HG03521 (cell line): ENCODE measurements at regions not wholly inside any gene's neighbourhood (a gene's known extent, or its start where the extent isn't known, plus 50 kb on each side); places are given as distances from the start of the nearest gene placed in this dataset.
"Not testable (repeated sequence)": the region's sequence is repeated elsewhere in the genome, so short reads cannot be mapped to it uniquely, and the experiment has no call there.

Experiments used
- ATAC-seq: cut with Tn5 transposase; IDR thresholded peaks from one replicate; pipeline ENCODE4 v1.9.1; 2021; ENCODE audit warnings: mild to moderate bottlenecking, moderate library complexity; ENCODE audit not compliant: unreplicated experiment

GRCh38 chr5:67954351-67954750 lies 261.2 kb upstream of the PIK3R1 start:
- ATAC-seq = no peak

DNA sequence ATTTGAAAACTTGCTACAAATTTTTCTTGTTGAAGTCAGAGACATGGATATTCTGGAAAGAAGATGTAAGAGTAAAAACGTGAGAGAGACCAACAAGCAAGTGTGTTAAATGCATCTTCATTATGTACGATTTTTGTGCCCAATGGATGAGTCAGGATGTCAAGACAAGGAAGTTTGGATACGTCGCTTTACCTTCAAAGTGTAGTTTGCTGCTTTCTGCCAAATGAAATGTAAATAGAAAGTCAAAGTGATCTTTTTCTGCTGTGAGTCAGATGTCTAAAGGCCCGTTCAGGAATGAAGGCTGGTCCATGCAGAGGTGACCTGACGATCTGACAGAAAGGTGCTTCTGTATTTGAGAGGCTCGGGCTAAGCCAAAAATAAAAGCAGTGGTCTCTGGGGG lies 273.1 kb upstream of the PIK3R1 start:
- ATAC-seq = no peak

DNA sequence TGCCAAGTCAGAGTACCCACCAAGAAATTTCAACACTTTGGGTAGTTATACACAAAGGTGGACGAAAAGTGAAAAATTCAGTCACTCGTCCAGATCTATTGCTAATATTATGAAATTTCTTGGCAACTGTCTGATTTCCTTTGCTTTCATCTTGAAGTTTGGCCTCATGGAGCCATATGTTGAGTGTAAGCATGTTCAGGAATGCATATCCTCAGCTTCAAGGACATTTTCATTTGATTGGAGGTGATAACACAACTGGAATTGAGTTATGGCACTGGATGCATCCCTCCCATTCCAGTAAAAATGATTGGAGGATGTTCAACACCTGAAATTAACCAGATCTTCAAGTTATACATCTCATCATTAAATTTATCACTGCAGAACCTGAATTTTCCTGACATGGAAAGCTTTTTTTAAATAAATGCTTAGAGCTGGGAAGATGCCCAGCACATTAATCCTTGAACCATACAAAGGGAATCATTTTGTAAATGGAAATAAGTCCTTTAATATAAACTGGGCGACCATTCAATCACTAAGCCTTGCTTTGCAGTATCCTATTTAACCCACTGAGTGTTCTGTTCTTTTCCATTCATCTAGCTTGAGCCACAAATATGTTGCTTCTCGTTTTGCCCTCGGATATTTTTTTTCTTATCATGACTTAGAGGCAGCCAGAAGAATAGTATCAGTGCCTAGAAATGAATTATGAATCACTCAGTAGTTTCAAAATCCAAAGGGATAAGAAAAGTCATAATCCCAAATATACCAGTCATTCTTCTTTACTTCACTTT lies 273.7 kb upstream of the PIK3R1 start:
- ATAC-seq = no peak

GRCh38 chr5:67935908-67936566 lies 279.5 kb upstream of the PIK3R1 start:
- no peak for ATAC-seq

DNA sequence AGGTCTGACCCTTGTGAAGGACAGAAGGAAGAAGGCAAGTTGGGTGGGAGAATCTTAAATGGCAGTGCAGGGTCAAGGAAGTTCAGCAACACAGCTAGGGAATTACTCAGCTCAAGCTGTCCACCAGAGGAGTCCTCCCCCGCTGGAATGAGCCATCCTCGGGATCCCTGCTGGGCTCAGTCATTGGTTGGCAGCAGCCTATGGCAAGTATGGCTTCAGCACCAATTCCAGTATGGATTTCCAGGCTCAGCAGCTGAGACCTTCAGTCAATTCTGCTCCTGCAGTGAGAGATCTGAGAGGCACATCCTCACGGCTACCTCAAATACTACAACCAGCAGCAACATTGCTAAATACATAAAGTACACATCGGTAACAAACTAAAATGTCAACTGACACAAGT lies 280.6 kb upstream of the PIK3R1 start:
- no peak for ATAC-seq

DNA sequence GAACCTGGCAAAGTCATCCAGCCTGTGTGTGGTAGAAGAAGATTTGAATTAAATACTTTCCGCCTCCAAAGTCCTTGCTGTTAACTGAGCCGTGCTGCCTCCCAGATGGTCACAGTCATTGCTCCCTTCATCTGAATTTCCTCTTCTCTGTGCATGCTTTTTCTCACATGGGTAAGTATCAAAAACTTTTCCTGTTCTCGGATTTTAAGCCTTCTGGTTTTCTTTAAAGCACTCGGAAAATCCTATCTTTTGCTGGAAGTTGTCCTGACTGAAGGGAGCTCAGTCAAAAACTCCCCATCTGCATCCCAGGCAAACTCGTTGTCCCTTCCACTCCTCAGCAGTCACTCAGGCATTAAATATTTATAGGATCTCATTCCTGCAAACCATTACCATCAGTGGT lies 290.0 kb upstream of the PIK3R1 start:
- ATAC-seq = no peak

- no peak for ATAC-seq
These were observed 294.5 kb upstream of the PIK3R1 start for GRCh38 chr5:67921004-67921601.

DNA sequence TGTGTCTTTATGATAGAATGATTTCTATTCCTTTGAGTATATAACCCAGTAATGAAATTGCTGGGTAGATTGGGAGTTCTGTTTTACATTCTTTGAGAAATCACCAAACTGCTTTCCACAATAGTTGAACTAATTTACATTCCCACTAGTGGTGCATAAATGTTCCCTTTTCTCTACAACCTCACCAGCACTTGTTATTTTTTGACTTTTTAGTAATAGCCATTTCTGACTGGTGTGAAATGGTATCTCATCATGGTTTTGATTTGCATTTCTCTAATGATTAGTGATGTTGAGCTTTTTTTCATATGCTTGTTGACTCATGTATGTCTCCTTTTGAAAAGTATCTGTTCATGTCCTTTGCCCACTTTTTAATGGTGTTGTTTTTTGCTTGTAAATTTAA lies 296.0 kb upstream of the PIK3R1 start:
- ATAC-seq = not testable (repeated sequence)

DNA sequence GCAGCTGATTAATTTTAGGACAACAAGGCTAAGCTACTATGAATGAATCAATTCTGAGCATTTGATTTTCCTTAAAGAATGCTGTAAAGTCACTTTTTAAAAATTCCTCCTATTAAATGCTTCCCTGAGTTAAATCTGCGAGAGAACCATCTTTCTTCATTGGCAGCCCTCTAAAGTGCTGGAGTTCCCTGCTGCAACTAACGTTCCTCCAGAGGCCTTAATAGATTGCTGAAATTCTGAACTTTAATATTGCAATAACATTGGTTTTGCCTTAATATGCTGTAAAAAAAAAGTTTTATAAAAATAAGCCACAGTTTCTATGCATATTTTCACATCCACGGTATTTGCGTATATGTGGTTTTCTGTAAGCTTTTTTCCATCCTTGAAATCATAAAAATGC lies 298.0 kb upstream of the PIK3R1 start:
- ATAC-seq = no peak

- no peak for ATAC-seq
These were observed 305.0 kb upstream of the PIK3R1 start for GRCh38 chr5:67910546-67910945.

DNA sequence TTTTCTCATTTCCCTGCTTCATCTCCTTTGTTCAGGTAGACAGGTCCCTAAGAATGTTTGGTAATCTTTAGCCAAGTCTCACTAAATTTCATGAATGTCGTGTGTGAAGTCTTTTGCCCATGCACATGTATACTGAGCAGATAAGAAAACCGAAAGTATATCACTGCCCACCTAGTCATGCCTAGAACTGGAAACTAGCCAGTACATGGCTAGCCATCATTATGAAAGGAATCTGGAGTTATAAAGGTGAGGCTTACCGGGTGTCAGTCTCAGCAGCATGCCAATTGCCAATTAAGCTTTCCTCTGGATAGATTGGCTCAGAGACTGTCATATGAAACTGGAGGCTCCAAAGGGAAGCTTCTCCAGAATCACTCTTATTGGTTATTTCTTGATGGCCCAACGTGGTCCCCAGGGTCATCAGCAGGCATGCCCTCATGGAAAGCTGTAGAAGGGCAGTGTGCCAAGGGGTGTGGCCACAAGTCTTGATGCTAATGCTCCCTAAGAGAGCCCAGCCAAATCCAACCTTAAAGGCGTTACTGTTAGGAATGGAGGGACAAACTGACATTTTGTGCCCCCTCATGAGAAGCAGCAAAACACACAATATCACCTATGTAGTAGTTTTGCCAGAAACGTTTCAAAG lies 307.3 kb upstream of the PIK3R1 start:
- no peak for ATAC-seq

DNA sequence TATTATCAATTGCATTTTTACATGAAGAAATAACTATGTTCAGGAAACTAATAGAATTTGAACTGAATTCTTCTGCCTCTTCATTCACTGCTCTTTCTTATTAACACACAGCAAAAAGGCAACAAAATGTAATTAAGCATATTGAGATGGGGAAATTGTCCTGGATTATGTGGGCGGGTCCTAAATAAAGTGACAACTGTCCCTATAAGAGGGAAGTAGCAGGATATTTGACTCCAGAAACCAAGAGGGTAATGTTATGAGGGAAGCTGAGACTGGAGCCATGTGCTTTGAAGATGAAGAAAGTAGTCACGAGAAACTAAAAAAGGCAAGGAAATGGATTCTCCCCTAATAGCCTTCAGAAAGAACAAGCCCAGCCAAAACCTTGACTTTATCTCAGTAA lies 311.2 kb upstream of the PIK3R1 start:
- ATAC-seq = no peak

- no peak for ATAC-seq
These were observed 311.9 kb upstream of the PIK3R1 start for GRCh38 chr5:67903656-67904055.

DNA sequence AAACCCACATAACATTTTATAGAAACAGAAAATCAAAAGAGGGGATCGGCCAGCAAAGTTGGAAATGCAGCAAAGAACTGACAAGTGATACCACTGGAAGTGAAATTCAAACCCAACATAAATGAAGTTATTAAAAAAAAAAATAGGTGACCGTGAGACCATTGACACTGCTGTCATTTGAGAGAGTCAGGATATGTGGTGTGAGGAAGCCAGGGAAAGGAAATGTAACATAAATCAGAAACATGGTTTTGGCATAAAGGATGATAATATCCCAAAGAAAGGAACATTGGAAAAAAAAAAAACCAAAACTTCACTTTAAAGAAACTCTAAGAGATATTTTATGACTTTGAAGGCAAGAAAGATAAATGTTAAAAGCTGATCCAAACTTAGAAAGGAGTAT lies 312.4 kb upstream of the PIK3R1 start:
- ATAC-seq = no peak

DNA sequence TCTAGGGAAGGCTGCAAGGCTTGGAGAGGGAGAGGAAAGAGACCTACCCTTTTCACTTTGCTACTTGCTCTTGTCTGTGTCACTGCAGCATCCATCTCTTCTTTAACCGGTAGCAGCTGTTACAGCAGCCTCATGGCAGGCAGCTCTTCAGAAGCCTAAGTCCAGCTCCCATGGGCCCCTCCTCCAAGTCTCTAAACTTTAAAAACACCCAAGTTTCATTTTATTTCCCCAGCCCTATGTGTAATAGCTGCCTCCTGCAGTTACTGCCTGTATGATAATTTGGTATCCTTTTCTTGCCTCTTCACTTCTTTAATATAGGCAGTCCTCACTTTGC lies 313.1 kb upstream of the PIK3R1 start:
- ATAC-seq = no peak

GRCh38 chr5:67901814-67902496 lies 313.6 kb upstream of the PIK3R1 start:
- ATAC-seq = no peak

DNA sequence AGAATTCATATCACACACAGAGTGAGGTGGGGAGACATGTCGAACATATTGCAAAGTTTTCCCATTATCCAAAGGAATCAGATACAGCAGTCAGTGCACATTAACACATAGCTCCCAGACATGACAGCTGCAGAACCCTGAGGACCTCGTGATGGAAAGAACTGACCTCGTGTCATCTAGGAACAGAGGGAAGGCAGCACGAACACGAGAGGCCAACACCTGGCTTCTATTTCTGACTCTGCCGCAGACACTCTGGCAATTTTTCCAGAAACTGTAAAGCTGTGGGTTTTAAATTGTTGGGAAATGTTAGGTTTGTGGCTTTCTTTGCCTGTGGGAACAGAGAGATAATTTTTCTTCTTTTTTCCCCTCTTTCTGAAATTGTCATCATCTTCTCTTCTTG lies 315.0 kb upstream of the PIK3R1 start:
- no peak for ATAC-seq

GRCh38 chr5:67897980-67898379 lies 317.6 kb upstream of the PIK3R1 start:
- no peak for ATAC-seq

- ATAC-seq = no peak
These were observed 318.1 kb upstream of the PIK3R1 start for GRCh38 chr5:67897431-67897830.

DNA sequence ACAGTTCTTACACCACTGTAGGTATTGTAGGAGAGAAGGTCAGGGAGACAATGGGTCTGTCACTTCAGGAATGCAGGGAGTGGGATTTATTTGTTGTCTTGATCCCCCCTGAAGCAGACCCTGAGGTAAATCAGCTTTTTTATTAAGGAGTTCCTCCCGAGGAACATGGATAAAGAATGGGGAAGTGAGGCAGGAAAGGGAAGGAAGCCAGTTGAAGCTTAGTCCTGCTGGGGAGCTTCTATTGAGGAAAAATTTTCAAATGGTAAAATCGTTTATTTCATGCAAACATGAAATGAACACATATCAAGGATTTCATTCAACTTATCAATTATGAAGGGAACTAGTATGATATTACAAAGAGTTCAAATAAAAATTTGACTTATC lies 318.6 kb upstream of the PIK3R1 start:
- ATAC-seq = no peak

- no peak for ATAC-seq
These were observed 319.1 kb upstream of the PIK3R1 start for GRCh38 chr5:67896311-67896929.
